Smooth muscle cell (in vitro differentiated cells): ENCODE measurements at regions not wholly inside any gene's neighbourhood (a gene's known extent, or its start where the extent isn't known, plus 50 kb on each side); places are given as distances from the start of the nearest gene placed in this dataset.

Source experiments
- DNase-seq: peaks from one replicate; lab custom pipeline; 2025; ENCODE audit not compliant: unreplicated experiment; lab: John Stamatoyannopoulos, UW
- H2AFZ ChIP-seq: fragments of 200-600 bp; sonication (generic); 2 replicates; pipeline ENCODE4 v1.6.0; 2016; ENCODE audit warnings: antibody characterized with exemption, low read depth, mild to moderate bottlenecking
- H3F3A ChIP-seq: fragments of 200-600 bp; sonication (generic); 2 replicates; pipeline ENCODE4 v1.6.0; 2017; ENCODE audit warnings: antibody characterized with exemption, low read depth
- H3K27ac ChIP-seq: fragments of 200-600 bp; sonication (generic); 2 replicates; pipeline ENCODE4 v1.5.1; 2016; ENCODE audit warnings: low read depth, mild to moderate bottlenecking
- H3K27me3 ChIP-seq: fragments of 200-600 bp; sonication (generic); 2 replicates; pipeline ENCODE4 v1.6.1; 2016; ENCODE audit warnings: low read depth, mild to moderate bottlenecking
- H3K36me3 ChIP-seq: fragments of 200-600 bp; sonication (generic); 2 replicates; pipeline ENCODE4 v1.5.1; 2016; ENCODE audit warnings: low read depth
- H3K4me1 ChIP-seq: fragments of 200-600 bp; sonication (generic); 2 replicates; pipeline ENCODE4 v1.5.1; 2016; ENCODE audit warnings: low read depth
- H3K4me2 ChIP-seq: fragments of 200-600 bp; sonication (generic); 2 replicates; pipeline ENCODE4 v1.6.0; 2016; ENCODE audit warnings: mild to moderate bottlenecking
- H3K4me3 ChIP-seq: fragments of 200-600 bp; sonication (generic); 2 replicates; pipeline ENCODE4 v1.5.1; 2016; ENCODE audit warnings: mild to moderate bottlenecking
- H3K79me2 ChIP-seq: fragments of 200-600 bp; sonication (generic); 2 replicates; pipeline ENCODE4 v1.6.0; 2016; ENCODE audit warnings: low read depth, mild to moderate bottlenecking
- H3K9ac ChIP-seq: fragments of 200-600 bp; sonication (generic); 2 replicates; pipeline ENCODE4 v1.6.0; 2016; ENCODE audit warnings: low read depth
- H3K9me3 ChIP-seq: fragments of 200-600 bp; sonication (generic); replicated peaks from 2 replicates; pipeline ENCODE4 v1.5.1; 2016; ENCODE audit warnings: low read depth
- H4K20me1 ChIP-seq: fragments of 200-600 bp; sonication (generic); 2 replicates; pipeline ENCODE4 v1.6.0; 2016; ENCODE audit warnings: low read depth
- WGBS: methylation state at CpG from one replicate; pipeline ENCODE4 v1.1.7; 2016; ENCODE audit warnings: low lambda C conversion rate; 5-methylcytosine and 5-hydroxymethylcytosine counted together
- TF ChIP-seq, protein P1 (sequence below): fragments of 200-600 bp; sonication (generic); IDR thresholded peaks from 2 replicates; pipeline ENCODE4 v1.5.1; 2017; ENCODE audit warnings: borderline replicate concordance, mild to moderate bottlenecking, antibody characterized with exemption; ENCODE audit not compliant: insufficient read depth, poor library complexity, severe bottlenecking

- H3K4me3 ChIP-seq, result no peak overlapping the region
- no peak overlapping the region for H3K9ac ChIP-seq
- no peak overlapping the region for H3K4me2 ChIP-seq
- no peak for DNase-seq
- H3K79me2 ChIP-seq, result no peaks in the 10 kb centered on the region
- 70% methylated on average over 3 of the region's 3 CpGs for WGBS
- H4K20me1 ChIP-seq, result no peaks in the 10 kb centered on the region
- no peaks in the 10 kb centered on the region for H3K27me3 ChIP-seq
- H3K4me1 ChIP-seq, result peaks cover 12% of the 10 kb centered on the region
- no peak overlapping the region for H2AFZ ChIP-seq
- H3K36me3 ChIP-seq, result no peaks in the 10 kb centered on the region
- H3F3A ChIP-seq, result no peaks in the 10 kb centered on the region
- H3K9me3 ChIP-seq, result no peaks in the 10 kb centered on the region
- no peak overlapping the region for H3K27ac ChIP-seq
- TF ChIP-seq, protein P1, sequence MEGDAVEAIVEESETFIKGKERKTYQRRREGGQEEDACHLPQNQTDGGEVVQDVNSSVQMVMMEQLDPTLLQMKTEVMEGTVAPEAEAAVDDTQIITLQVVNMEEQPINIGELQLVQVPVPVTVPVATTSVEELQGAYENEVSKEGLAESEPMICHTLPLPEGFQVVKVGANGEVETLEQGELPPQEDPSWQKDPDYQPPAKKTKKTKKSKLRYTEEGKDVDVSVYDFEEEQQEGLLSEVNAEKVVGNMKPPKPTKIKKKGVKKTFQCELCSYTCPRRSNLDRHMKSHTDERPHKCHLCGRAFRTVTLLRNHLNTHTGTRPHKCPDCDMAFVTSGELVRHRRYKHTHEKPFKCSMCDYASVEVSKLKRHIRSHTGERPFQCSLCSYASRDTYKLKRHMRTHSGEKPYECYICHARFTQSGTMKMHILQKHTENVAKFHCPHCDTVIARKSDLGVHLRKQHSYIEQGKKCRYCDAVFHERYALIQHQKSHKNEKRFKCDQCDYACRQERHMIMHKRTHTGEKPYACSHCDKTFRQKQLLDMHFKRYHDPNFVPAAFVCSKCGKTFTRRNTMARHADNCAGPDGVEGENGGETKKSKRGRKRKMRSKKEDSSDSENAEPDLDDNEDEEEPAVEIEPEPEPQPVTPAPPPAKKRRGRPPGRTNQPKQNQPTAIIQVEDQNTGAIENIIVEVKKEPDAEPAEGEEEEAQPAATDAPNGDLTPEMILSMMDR, result no peak
Measured at GRCh38 chr1:119288751-119289150, 79.8 kb upstream of the HAO2 start.

GRCh38 chr1:119290297-119290696 is 78.3 kb upstream of the HAO2 start:
- no peaks in the 10 kb centered on the region for H4K20me1 ChIP-seq
- H3K9ac ChIP-seq, result no peak overlapping the region
- 71% methylated on average over 4 of the region's 4 CpGs for WGBS
- H3K27me3 ChIP-seq, result no peaks in the 10 kb centered on the region
- H2AFZ ChIP-seq, result no peak overlapping the region
- H3K4me2 ChIP-seq, result no peak overlapping the region
- H3K79me2 ChIP-seq, result no peaks in the 10 kb centered on the region
- TF ChIP-seq, protein P1, result no peak
- no peak overlapping the region for H3K4me3 ChIP-seq
- no peak for DNase-seq
- no peaks in the 10 kb centered on the region for H3K36me3 ChIP-seq
- H3K9me3 ChIP-seq, result no peaks in the 10 kb centered on the region
- no peaks in the 10 kb centered on the region for H3F3A ChIP-seq
- peaks cover 16% of the 10 kb centered on the region for H3K4me1 ChIP-seq
- H3K27ac ChIP-seq, result no peak overlapping the region

DNA sequence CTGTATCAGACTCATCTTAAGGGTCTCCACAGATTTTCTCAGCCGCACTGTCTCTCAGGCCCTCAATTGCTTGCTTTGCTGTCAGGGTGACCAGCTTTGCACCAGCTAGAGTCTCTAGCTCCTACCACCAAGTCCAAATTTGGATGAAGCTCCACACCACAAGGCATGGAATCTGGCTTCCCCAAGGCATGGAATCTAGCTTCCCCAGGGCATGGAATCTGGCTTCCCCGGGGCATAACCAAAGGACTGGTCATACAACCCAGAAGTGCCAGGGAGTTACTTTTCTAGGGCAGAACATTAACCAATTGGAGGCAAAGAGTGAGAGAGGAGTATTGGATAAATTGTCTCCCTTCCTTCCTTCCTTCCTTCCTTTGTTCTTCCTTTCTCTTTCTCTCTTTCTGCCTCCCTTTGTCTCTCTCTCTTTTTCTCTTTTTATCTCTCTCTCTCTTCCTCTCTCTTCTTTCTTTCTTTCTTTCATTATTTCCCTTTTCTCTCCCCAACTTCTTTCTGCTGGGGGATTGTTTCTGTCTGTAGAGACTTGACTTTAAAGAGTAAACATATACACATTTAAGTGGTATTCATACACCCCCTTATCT is 76.9 kb upstream of the HAO2 start:
- Histone ChIP-seq H3K79me2 (no peaks in the 10 kb centered on the region), H4K20me1 (no peaks in the 10 kb centered on the region), H3K4me2 (no peak overlapping the region), H3K36me3 (no peaks in the 10 kb centered on the region), H3K27me3 (no peaks in the 10 kb centered on the region), H3K27ac (no peak overlapping the region), H3K9me3 (no peaks in the 10 kb centered on the region), H3K4me1 (peaks cover 9% of the 10 kb centered on the region), H3K9ac (no peak overlapping the region), H3F3A (no peaks in the 10 kb centered on the region), H3K4me3 (no peak overlapping the region), H2AFZ (no peak overlapping the region)
- no peak for DNase-seq
- TF ChIP-seq, protein P1, result no peak
- 41% methylated on average over 2 of the region's 2 CpGs for WGBS

GRCh38 chr1:119293797-119294196 is 74.8 kb upstream of the HAO2 start:
- no peaks in the 10 kb centered on the region for H4K20me1 ChIP-seq
- H3K27me3 ChIP-seq, result no peaks in the 10 kb centered on the region
- H3K36me3 ChIP-seq, result no peaks in the 10 kb centered on the region
- H3F3A ChIP-seq, result no peaks in the 10 kb centered on the region
- H3K4me3 ChIP-seq, result no peak overlapping the region
- no peak for DNase-seq
- no peaks in the 10 kb centered on the region for H3K9me3 ChIP-seq
- WGBS, result 76% methylated on average over 3 of the region's 3 CpGs
- TF ChIP-seq, protein P1, result no peak
- H3K79me2 ChIP-seq, result no peaks in the 10 kb centered on the region
- H3K4me2 ChIP-seq, result no peak overlapping the region
- no peak overlapping the region for H3K27ac ChIP-seq
- peaks cover 9% of the 10 kb centered on the region for H3K4me1 ChIP-seq
- no peak overlapping the region for H3K9ac ChIP-seq
- H2AFZ ChIP-seq, result no peak overlapping the region
